DOHH2 (cell line): ENCODE measurements at regions not wholly inside any gene's neighbourhood (a gene's known extent, or its start where the extent isn't known, plus 50 kb on each side); places are given as distances from the start of the nearest gene placed in this dataset.

Experiments
- H3F3A ChIP-seq: fragments of 200-600 bp; sonication (generic), shearing (Covaris generic); 2 replicates; pipeline ENCODE4 v1.6.0; 2016; ENCODE audit warnings: antibody characterized with exemption, mild to moderate bottlenecking; ENCODE audit not compliant: control insufficient read depth, insufficient read depth
- H3K27ac ChIP-seq: fragments of 200-600 bp; sonication (generic); 2 replicates; pipeline ENCODE4 v1.5.1; 2014; ENCODE audit warnings: low read depth, mild to moderate bottlenecking, low read length, moderate library complexity
- H3K27me3 ChIP-seq: fragments of 200-600 bp; sonication (generic); 2 replicates; pipeline ENCODE4 v1.6.1; 2014; ENCODE audit warnings: mild to moderate bottlenecking, low read length, mixed read lengths; ENCODE audit not compliant: control insufficient read depth
- H3K36me3 ChIP-seq: fragments of 200-600 bp; sonication (generic); 2 replicates; pipeline ENCODE4 v1.6.1; 2014; ENCODE audit warnings: mild to moderate bottlenecking, low read length, moderate library complexity, mixed read lengths; ENCODE audit not compliant: control insufficient read depth
- H3K4me1 ChIP-seq: fragments of 200-600 bp; sonication (generic); 2 replicates; pipeline ENCODE4 v1.6.1; 2014; ENCODE audit warnings: mild to moderate bottlenecking, low read length, mixed read lengths; ENCODE audit not compliant: control insufficient read depth
- H3K4me2 ChIP-seq: fragments of 200-600 bp; sonication (generic); 2 replicates; pipeline ENCODE4 v1.6.0; 2014; ENCODE audit warnings: mild to moderate bottlenecking, low read length, moderate library complexity
- H3K4me3 ChIP-seq: fragments of 200-600 bp; sonication (generic); 2 replicates; pipeline ENCODE4 v1.5.1; 2014; ENCODE audit warnings: mild to moderate bottlenecking, low read length, mixed read lengths
- H3K79me2 ChIP-seq: fragments of 200-600 bp; sonication (generic); 2 replicates; pipeline ENCODE4 v1.6.1; 2014; ENCODE audit warnings: mild to moderate bottlenecking, low read length, mixed read lengths; ENCODE audit not compliant: control insufficient read depth
- H3K9me2 ChIP-seq: fragments of 200-600 bp; sonication (generic); replicated peaks from 2 replicates; pipeline ENCODE4 v1.6.1; 2014; ENCODE audit warnings: mild to moderate bottlenecking, low read length, mixed read lengths; ENCODE audit not compliant: control insufficient read depth
- H3K9me3 ChIP-seq: fragments of 200-600 bp; sonication (generic); 2 replicates; pipeline ENCODE4 v1.6.1; 2014; ENCODE audit warnings: antibody characterized with exemption, low read length, mixed read lengths; ENCODE audit not compliant: control insufficient read depth, insufficient read depth
- H4K20me1 ChIP-seq: fragments of 200-600 bp; sonication (generic); 2 replicates; pipeline ENCODE4 v1.6.0; 2014; ENCODE audit warnings: low read depth, mild to moderate bottlenecking, antibody characterized with exemption, low read length, moderate library complexity; ENCODE audit not compliant: control insufficient read depth, insufficient read depth
- EZH2phosphoT487 ChIP-seq: fragments of 200-600 bp; sonication (generic); IDR thresholded peaks from 2 replicates; pipeline ENCODE4 v1.6.1; 2017; ENCODE audit warnings: borderline replicate concordance, mild to moderate bottlenecking, antibody characterized with exemption, low read length, moderate library complexity, mixed read lengths
- TF ChIP-seq, protein P1 (sequence below): fragments of 200-600 bp; sonication (generic); IDR thresholded peaks from one replicate; pipeline ENCODE4 v1.5.1; 2014; ENCODE audit warnings: antibody characterized with exemption, mild to moderate bottlenecking, low read depth, low read length; ENCODE audit not compliant: poor library complexity, severe bottlenecking

DNA sequence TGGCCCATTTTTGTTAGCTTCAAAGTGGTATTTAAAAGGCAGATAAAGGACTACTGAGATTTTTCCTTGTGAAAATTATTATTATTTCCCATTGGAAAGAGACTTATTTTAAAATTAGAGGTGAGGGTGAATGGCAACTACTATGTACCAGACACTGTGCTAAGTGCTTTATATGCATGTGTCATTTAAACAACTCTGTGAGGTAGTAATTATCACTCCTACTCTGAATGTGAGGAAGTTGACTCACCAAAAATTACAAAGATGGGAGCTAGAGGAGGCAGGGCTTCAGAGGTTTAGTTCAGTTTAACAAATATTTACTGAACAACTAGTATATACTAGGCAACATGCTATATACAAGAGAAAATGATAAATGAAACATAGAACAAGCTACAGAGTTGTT is 78.2 kb downstream of the MSL3 start:
- H3K79me2 ChIP-seq, result no peaks in the 10 kb centered on the region
- H3K36me3 ChIP-seq, result no peaks in the 10 kb centered on the region
- H3K9me3 ChIP-seq, result no peaks in the 10 kb centered on the region
- H3K4me3 ChIP-seq, result no peak overlapping the region
- no peak overlapping the region for H3K4me2 ChIP-seq
- no peaks in the 10 kb centered on the region for H3K4me1 ChIP-seq
- H4K20me1 ChIP-seq, result no peaks in the 10 kb centered on the region
- H3K27ac ChIP-seq, result no peak overlapping the region
- TF ChIP-seq EZH2phosphoT487, result no peak
- TF ChIP-seq, protein P1, sequence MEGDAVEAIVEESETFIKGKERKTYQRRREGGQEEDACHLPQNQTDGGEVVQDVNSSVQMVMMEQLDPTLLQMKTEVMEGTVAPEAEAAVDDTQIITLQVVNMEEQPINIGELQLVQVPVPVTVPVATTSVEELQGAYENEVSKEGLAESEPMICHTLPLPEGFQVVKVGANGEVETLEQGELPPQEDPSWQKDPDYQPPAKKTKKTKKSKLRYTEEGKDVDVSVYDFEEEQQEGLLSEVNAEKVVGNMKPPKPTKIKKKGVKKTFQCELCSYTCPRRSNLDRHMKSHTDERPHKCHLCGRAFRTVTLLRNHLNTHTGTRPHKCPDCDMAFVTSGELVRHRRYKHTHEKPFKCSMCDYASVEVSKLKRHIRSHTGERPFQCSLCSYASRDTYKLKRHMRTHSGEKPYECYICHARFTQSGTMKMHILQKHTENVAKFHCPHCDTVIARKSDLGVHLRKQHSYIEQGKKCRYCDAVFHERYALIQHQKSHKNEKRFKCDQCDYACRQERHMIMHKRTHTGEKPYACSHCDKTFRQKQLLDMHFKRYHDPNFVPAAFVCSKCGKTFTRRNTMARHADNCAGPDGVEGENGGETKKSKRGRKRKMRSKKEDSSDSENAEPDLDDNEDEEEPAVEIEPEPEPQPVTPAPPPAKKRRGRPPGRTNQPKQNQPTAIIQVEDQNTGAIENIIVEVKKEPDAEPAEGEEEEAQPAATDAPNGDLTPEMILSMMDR, result no peak
- H3F3A ChIP-seq, result no peaks in the 10 kb centered on the region
- no peaks in the 10 kb centered on the region for H3K27me3 ChIP-seq
- H3K9me2 ChIP-seq, result no peaks in the 10 kb centered on the region

DNA sequence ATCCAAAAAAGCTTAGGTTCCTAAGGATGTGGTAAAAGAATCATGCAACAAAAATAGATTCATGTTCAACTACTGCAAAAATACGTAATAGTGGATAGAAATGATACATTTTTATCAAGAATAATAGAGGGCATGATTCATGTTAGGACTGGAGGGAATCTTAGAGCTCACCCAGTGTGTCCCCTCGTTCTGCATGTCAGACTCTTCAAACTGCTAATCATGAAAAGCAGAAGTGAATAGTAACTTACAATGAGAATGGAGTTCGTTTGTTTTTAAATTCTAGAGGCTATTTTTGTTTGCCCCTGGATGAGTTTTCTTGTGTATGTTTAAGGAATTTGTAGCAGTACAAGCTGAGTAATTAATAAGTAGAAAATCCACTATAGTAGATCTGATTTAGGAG is 79.4 kb downstream of the MSL3 start:
- Histone ChIP-seq H3F3A (no peaks in the 10 kb centered on the region), H3K27me3 (no peaks in the 10 kb centered on the region), H3K36me3 (no peaks in the 10 kb centered on the region), H3K79me2 (no peaks in the 10 kb centered on the region), H3K27ac (no peak overlapping the region), H4K20me1 (no peaks in the 10 kb centered on the region), H3K4me3 (no peak overlapping the region), H3K9me3 (no peaks in the 10 kb centered on the region), H3K4me2 (no peak overlapping the region), H3K4me1 (no peaks in the 10 kb centered on the region), H3K9me2 (no peaks in the 10 kb centered on the region)
- TF ChIP-seq EZH2phosphoT487, result no peak
- TF ChIP-seq, protein P1, result no peak

DNA sequence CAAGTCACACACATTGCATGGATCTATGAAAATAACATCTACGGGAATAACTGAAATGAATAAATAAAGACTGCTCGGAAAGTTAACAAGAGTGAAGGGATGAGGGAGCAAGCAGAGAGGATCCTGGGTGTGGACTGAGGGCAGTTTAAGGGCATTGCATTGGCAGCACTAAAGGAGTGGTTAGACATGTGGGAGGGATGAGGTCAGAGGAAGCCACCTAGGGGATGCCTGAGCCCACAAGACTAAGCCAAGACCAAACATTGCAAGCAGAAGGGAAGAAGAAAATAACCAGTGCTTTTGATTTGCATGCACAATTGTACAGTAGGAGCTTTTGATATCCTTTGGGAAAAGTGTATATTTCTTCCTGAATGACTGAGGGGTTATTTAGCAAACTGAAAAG is 106.1 kb downstream of the MSL3 start:
- H4K20me1 ChIP-seq, result no peaks in the 10 kb centered on the region
- no peaks in the 10 kb centered on the region for H3F3A ChIP-seq
- no peaks in the 10 kb centered on the region for H3K9me2 ChIP-seq
- no peaks in the 10 kb centered on the region for H3K36me3 ChIP-seq
- no peaks in the 10 kb centered on the region for H3K4me1 ChIP-seq
- H3K9me3 ChIP-seq, result no peaks in the 10 kb centered on the region
- H3K4me3 ChIP-seq, result no peak overlapping the region
- H3K4me2 ChIP-seq, result no peak overlapping the region
- no peaks in the 10 kb centered on the region for H3K27me3 ChIP-seq
- no peak for TF ChIP-seq EZH2phosphoT487
- TF ChIP-seq, protein P1, result no peak
- H3K79me2 ChIP-seq, result no peaks in the 10 kb centered on the region
- no peak overlapping the region for H3K27ac ChIP-seq
